Loucy (cell line): ENCODE measurements at regions not wholly inside any gene's neighbourhood (a gene's known extent, or its start where the extent isn't known, plus 50 kb on each side); places are given as distances from the start of the nearest gene placed in this dataset.

Source experiments
- H2AFZ ChIP-seq: fragments of 200-600 bp; sonication (generic); 2 replicates; pipeline ENCODE4 v1.6.0; 2016; ENCODE audit warnings: antibody characterized with exemption, mild to moderate bottlenecking, low read length, moderate library complexity
- H3F3A ChIP-seq: fragments of 200-600 bp; 2 replicates; pipeline ENCODE4 v1.6.0; 2016; ENCODE audit warnings: antibody characterized with exemption, low read depth, mild to moderate bottlenecking
- H3K27me3 ChIP-seq: fragments of 200-600 bp; sonication (generic); 2 replicates; pipeline ENCODE4 v1.6.1; 2014; ENCODE audit warnings: low read length, mild to moderate bottlenecking; ENCODE audit not compliant: insufficient read depth, poor library complexity, severe bottlenecking
- H3K36me3 ChIP-seq: fragments of 200-600 bp; sonication (generic); 2 replicates; pipeline ENCODE4 v1.6.1; 2016; ENCODE audit warnings: low read length; ENCODE audit not compliant: insufficient read depth
- H3K4me1 ChIP-seq: fragments of 200-600 bp; sonication (generic); 2 replicates; pipeline ENCODE4 v1.5.1; 2014; ENCODE audit warnings: low read length, mild to moderate bottlenecking; ENCODE audit not compliant: insufficient read depth, poor library complexity, severe bottlenecking
- H3K4me2 ChIP-seq: fragments of 200-600 bp; sonication (generic); 2 replicates; pipeline ENCODE4 v1.6.0; 2014; ENCODE audit warnings: antibody characterized with exemption, low read length, low read depth, mild to moderate bottlenecking; ENCODE audit not compliant: poor library complexity, severe bottlenecking
- H3K4me3 ChIP-seq: fragments of 200-600 bp; sonication (generic); 2 replicates; pipeline ENCODE4 v1.5.1; 2014; ENCODE audit warnings: low read length, mild to moderate bottlenecking, mixed read lengths; ENCODE audit not compliant: poor library complexity, severe bottlenecking
- H3K79me2 ChIP-seq: fragments of 200-600 bp; sonication (generic); 2 replicates; pipeline ENCODE4 v1.6.1; 2014; ENCODE audit warnings: low read length; ENCODE audit not compliant: insufficient read depth
- H3K9ac ChIP-seq: fragments of 200-600 bp; sonication (generic); 2 replicates; pipeline ENCODE4 v1.6.0; 2014; ENCODE audit warnings: mild to moderate bottlenecking, low read depth, low read length, moderate library complexity; ENCODE audit not compliant: poor library complexity, severe bottlenecking
- H3K9me2 ChIP-seq: fragments of 200-600 bp; sonication (generic); replicated peaks from 2 replicates; pipeline ENCODE4 v1.6.1; 2016; ENCODE audit warnings: low read depth, low read length, mixed read lengths
- H3K9me3 ChIP-seq: fragments of 200-600 bp; sonication (generic); 2 replicates; pipeline ENCODE4 v1.6.1; 2014; ENCODE audit warnings: mild to moderate bottlenecking, antibody characterized with exemption, low read length, low read depth; ENCODE audit not compliant: insufficient read depth
- H4K20me1 ChIP-seq: fragments of 200-600 bp; sonication (generic); 2 replicates; pipeline ENCODE4 v1.6.0; 2014; ENCODE audit warnings: antibody characterized with exemption, low read length, mild to moderate bottlenecking; ENCODE audit not compliant: insufficient read depth, poor library complexity, severe bottlenecking
- EZH2phosphoT487 ChIP-seq: fragments of 200-600 bp; IDR thresholded peaks from 2 replicates; pipeline ENCODE4 v1.6.1; 2018; ENCODE audit warnings: antibody characterized with exemption, mild to moderate bottlenecking, moderate library complexity, borderline replicate concordance
- TF ChIP-seq, protein P1 (sequence below): fragments of 200-600 bp; sonication (generic); conservative IDR thresholded peaks from 2 replicates; pipeline ENCODE4 v1.5.1; 2014; ENCODE audit warnings: mild to moderate bottlenecking, antibody characterized with exemption, low read length

DNA sequence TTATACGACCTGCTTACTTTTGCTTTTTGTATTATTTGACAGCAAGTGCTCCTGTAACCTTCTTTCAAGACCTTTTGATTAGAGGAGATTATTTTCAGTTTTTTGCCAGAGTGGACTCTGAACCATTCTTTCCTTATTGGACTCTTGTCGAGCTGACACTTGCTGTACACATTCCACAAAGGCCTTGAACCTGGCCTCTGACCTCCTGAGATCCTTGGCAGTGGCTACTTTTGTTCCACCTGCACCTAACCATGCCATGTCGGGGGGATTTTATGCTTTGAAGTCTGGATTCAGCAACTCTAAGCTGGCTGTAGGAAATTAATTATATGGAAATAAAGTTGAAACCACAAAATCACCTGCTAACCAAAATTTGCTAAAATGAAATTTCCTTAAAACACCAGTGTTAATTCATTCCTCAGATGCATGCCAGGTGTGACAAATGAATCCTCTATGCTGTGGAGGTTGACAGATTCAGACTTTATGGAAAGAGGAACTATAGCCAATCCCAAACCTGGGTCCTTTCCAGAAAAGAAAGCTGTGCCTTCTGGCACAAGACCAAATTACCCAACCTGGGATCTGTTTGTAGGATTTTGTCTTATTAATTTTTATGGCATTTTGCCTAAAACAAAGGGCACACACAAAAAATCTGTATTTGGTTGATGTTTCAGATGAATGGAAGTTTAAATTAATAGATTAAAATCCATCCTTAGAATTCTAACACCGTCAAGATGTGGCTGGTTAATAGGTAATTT is 110.4 kb downstream of the CDC42EP3 start:
- Histone ChIP-seq H3K4me3 (peak overlapping the region; percentile 1), H3K27me3 (no peaks in the 10 kb centered on the region), H3K79me2 (no peaks in the 10 kb centered on the region), H3K9me3 (0 out of 2 replicates have a peak, but pooled peaks cover 3% of the 10 kb centered on the region), H2AFZ (0 out of 2 replicates have a peak overlapping the region, but pooled peaks have one; percentile 47), H3K9me2 (no peaks in the 10 kb centered on the region), H4K20me1 (no peaks in the 10 kb centered on the region), H3K4me2 (peak overlapping the region; percentile 29), H3K4me1 (peaks cover 59% of the 10 kb centered on the region), H3F3A (peaks cover 3% of the 10 kb centered on the region; the same call in 1 of the 2 replicates), H3K9ac (peak overlapping the region; percentile 2), H3K36me3 (no peaks in the 10 kb centered on the region)
- TF ChIP-seq, protein P1, sequence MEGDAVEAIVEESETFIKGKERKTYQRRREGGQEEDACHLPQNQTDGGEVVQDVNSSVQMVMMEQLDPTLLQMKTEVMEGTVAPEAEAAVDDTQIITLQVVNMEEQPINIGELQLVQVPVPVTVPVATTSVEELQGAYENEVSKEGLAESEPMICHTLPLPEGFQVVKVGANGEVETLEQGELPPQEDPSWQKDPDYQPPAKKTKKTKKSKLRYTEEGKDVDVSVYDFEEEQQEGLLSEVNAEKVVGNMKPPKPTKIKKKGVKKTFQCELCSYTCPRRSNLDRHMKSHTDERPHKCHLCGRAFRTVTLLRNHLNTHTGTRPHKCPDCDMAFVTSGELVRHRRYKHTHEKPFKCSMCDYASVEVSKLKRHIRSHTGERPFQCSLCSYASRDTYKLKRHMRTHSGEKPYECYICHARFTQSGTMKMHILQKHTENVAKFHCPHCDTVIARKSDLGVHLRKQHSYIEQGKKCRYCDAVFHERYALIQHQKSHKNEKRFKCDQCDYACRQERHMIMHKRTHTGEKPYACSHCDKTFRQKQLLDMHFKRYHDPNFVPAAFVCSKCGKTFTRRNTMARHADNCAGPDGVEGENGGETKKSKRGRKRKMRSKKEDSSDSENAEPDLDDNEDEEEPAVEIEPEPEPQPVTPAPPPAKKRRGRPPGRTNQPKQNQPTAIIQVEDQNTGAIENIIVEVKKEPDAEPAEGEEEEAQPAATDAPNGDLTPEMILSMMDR = no peak
- no peak for TF ChIP-seq EZH2phosphoT487

DNA sequence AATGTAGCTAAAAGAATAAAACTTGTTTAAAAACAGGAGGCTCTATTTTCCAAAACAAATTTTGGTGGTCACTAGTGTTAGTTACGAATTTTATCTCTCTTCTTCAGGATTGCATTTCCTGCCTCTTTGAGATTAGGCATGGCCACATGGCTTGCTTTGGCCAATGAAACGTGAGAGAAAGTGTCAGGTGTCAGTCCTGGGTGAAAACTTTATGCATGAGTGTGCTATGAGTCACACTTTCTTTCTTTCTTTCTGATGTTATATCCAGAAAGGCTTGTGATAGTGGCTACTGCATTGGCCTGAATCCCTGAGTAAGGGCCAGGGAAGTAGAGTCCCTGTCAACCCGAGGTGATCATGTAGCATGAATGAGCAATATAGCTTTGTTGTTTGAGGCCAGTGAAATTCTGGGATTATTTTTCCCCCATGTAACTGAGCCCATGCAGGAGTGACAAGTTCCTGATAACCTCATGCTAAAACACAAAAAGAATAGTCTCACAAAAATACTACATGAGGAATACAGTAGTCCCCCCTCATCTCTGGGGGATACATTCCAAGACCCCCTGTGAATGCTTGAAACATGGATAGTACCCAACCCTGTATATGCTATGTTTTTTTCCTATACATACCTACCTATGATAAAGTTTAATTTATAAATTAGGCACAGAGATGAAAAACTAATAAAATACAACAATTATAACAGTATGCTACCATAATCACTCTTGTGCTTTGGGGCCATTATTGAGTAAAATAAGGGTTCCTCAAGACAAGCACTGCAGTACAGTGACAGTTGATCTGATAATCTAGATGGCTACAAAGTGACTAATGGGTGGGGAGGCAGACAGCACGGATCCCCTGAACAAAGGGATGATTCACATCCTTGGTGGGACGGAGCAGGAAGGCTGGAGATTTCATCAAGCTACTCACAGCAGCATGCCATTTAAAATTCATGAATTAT is 109.5 kb downstream of the CDC42EP3 start:
- peak overlapping the region; percentile 16 for H3K9ac ChIP-seq
- no peaks in the 10 kb centered on the region for H3K27me3 ChIP-seq
- H3K9me3 ChIP-seq = 0 out of 2 replicates have a peak, but pooled peaks cover 3% of the 10 kb centered on the region
- no peaks in the 10 kb centered on the region for H3K36me3 ChIP-seq
- peak overlapping the region; percentile 29 for H3K4me2 ChIP-seq
- TF ChIP-seq EZH2phosphoT487 = no peak
- TF ChIP-seq, protein P1 = no peak
- H4K20me1 ChIP-seq = no peaks in the 10 kb centered on the region
- no peaks in the 10 kb centered on the region for H3K9me2 ChIP-seq
- H3F3A ChIP-seq = no peaks in the 10 kb centered on the region
- peaks cover 51% of the 10 kb centered on the region for H3K4me1 ChIP-seq
- peak overlapping the region; percentile 47; the same call in 1 of the 2 replicates for H2AFZ ChIP-seq
- no peaks in the 10 kb centered on the region for H3K79me2 ChIP-seq
- peak overlapping the region; percentile 1 for H3K4me3 ChIP-seq

DNA sequence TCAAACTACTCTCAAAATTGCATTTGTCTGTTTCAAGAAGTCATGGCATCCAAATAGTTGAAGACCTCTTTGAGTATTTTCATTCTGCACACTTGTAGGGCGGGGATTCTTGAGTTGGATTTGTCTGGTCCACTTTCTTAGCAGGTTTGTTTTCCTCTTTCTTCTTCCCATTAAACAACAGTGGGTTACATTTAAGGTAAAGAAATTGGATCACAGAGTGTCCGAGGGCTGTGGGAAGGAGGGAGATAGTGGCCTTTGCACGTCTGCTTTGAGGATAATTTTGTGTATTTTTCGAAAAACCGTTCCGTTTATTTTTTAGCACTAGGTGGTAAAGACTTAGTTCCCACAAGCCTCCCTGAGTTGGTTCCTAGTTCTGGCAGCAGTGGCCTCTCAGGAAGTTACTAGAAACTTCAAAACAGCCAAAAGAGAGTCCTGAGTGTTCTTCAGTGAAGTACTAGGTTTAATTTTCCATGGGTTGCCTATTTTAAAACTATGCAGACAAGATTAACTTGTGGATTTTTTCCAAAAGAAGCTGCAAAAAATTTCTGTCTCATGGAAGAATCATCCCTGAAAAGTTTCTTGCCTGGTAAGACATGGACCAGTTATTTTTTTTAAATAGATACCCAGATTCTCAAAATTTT is 107.9 kb downstream of the CDC42EP3 start:
- no peaks in the 10 kb centered on the region for H3K27me3 ChIP-seq
- no peak overlapping the region for H3K9ac ChIP-seq
- H3K4me1 ChIP-seq = peaks cover 45% of the 10 kb centered on the region
- no peaks in the 10 kb centered on the region for H3K9me3 ChIP-seq
- H4K20me1 ChIP-seq = no peaks in the 10 kb centered on the region
- TF ChIP-seq EZH2phosphoT487 = no peak
- TF ChIP-seq, protein P1 = no peak
- no peak overlapping the region for H3K4me2 ChIP-seq
- no peaks in the 10 kb centered on the region for H3F3A ChIP-seq
- no peak overlapping the region for H3K4me3 ChIP-seq
- H2AFZ ChIP-seq = no peak overlapping the region
- no peaks in the 10 kb centered on the region for H3K79me2 ChIP-seq
- no peaks in the 10 kb centered on the region for H3K9me2 ChIP-seq
- no peaks in the 10 kb centered on the region for H3K36me3 ChIP-seq
